Transverse colon (tissue), 4 donors: ENCODE measurements at regions not wholly inside any gene's neighbourhood (a gene's known extent, or its start where the extent isn't known, plus 50 kb on each side); places are given as distances from the start of the nearest gene placed in this dataset.

Source experiments
- POLR2A ChIP-seq: fragments of 450-650 bp; IDR thresholded peaks from one replicate; pipeline ENCODE4 v1.6.1; 2016; ENCODE audit warnings: antibody characterized with exemption, mild to moderate bottlenecking, moderate library complexity
- POLR2AphosphoS5 ChIP-seq, 3 donors: sonication (generic); formaldehyde crosslinking; IDR thresholded peaks; one replicate each; pipeline ENCODE4 v1.6.1; 2016; ENCODE audit warnings: antibody characterized with exemption in 3 of 3
- TF ChIP-seq, protein P1 (sequence below), 5 experiments: fragments of 200-600 bp in 3 of 5; fragments of 450-650 bp in 2 of 5; sonication (generic) in 3 of 5; IDR thresholded peaks; 1 replicate in 2 of 5; 2 replicates in 3 of 5; pipeline ENCODE4 v1.5.1; 2016 to 2017; ENCODE audit warnings: antibody characterized with exemption in 5 of 5, inconsistent platforms in 3 of 5, mild to moderate bottlenecking in 2 of 5, moderate library complexity in 1 of 5

DNA sequence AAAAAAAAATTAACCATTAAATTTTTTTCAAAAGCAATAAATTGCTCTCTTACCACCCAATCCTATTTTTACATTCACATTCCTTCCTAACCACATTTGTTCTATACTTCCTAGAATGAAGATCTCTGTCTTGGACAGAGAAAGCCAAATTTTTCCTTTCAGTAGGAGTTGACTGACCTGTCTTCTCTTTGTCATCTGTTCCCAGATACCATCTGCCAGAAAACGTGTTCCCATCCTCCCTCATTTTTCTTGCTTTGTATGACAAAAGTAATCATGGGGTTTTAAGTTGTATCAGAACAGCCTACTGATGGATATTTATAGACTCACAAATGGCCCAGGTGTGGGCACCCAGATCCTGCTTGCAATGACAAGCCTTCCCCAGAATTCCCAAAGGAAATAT lies 182.1 kb downstream of the CYP26B1 start:
- TF ChIP-seq, protein P1, sequence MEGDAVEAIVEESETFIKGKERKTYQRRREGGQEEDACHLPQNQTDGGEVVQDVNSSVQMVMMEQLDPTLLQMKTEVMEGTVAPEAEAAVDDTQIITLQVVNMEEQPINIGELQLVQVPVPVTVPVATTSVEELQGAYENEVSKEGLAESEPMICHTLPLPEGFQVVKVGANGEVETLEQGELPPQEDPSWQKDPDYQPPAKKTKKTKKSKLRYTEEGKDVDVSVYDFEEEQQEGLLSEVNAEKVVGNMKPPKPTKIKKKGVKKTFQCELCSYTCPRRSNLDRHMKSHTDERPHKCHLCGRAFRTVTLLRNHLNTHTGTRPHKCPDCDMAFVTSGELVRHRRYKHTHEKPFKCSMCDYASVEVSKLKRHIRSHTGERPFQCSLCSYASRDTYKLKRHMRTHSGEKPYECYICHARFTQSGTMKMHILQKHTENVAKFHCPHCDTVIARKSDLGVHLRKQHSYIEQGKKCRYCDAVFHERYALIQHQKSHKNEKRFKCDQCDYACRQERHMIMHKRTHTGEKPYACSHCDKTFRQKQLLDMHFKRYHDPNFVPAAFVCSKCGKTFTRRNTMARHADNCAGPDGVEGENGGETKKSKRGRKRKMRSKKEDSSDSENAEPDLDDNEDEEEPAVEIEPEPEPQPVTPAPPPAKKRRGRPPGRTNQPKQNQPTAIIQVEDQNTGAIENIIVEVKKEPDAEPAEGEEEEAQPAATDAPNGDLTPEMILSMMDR (IDR thresholded peaks at IDR 0.05): no peak
- TF ChIP-seq POLR2AphosphoS5 (IDR thresholded peaks at IDR 0.05) (no peak), POLR2A (no peak)
